Parathyroid adenoma (tissue), 2 donors: ENCODE measurements at regions not wholly inside any gene's neighbourhood (a gene's known extent, or its start where the extent isn't known, plus 50 kb on each side); places are given as distances from the start of the nearest gene placed in this dataset.
"Not testable (repeated sequence)": the region's sequence is repeated elsewhere in the genome, so short reads cannot be mapped to it uniquely, and the experiment has no call there.

Experiments
- H2AFZ ChIP-seq: fragments of 300-600 bp; sonication (generic); one replicate; pipeline ENCODE4 v1.7.0; 2017; ENCODE audit warnings: antibody characterized with exemption, mild to moderate bottlenecking
- H3K27ac ChIP-seq: fragments of 300-600 bp; sonication (generic); one replicate; pipeline ENCODE4 v1.7.0; 2017
- H3K27me3 ChIP-seq: fragments of 300-600 bp; sonication (generic); one replicate; pipeline ENCODE4 v1.7.0; 2017; ENCODE audit warnings: low read length; ENCODE audit not compliant: control insufficient read depth, insufficient read depth
- H3K36me3 ChIP-seq: fragments of 300-600 bp; sonication (generic); one replicate; pipeline ENCODE4 v1.7.0; 2017; ENCODE audit warnings: low read length; ENCODE audit not compliant: control insufficient read depth, insufficient read depth
- H3K4me1 ChIP-seq: fragments of 300-600 bp; sonication (generic); one replicate; pipeline ENCODE4 v1.7.0; 2017; ENCODE audit warnings: control low read depth
- H3K4me2 ChIP-seq: fragments of 300-600 bp; sonication (generic); one replicate; pipeline ENCODE4 v1.7.0; 2017; ENCODE audit warnings: low read length
- H3K4me3 ChIP-seq: fragments of 300-600 bp; sonication (generic); one replicate; pipeline ENCODE4 v1.7.0; 2017; ENCODE audit warnings: low read depth, low read length
- H3K79me2 ChIP-seq: fragments of 300-600 bp; sonication (generic); one replicate; pipeline ENCODE4 v1.7.0; 2017; ENCODE audit warnings: control low read depth
- H3K9ac ChIP-seq: fragments of 300-600 bp; sonication (generic); one replicate; pipeline ENCODE4 v1.7.0; 2017; ENCODE audit warnings: mild to moderate bottlenecking
- H3K9me3 ChIP-seq: fragments of 300-600 bp; sonication (generic); one replicate; pipeline ENCODE4 v1.7.0; 2017; ENCODE audit warnings: low read length; ENCODE audit not compliant: control insufficient read depth
- TF ChIP-seq, protein P1 (sequence below): fragments of 300-600 bp; sonication (generic); IDR thresholded peaks from one replicate; pipeline ENCODE4 v1.7.0; 2017; ENCODE audit warnings: antibody characterized with exemption, mild to moderate bottlenecking
- donor health status: primary hyperparathyroidism.

DNA sequence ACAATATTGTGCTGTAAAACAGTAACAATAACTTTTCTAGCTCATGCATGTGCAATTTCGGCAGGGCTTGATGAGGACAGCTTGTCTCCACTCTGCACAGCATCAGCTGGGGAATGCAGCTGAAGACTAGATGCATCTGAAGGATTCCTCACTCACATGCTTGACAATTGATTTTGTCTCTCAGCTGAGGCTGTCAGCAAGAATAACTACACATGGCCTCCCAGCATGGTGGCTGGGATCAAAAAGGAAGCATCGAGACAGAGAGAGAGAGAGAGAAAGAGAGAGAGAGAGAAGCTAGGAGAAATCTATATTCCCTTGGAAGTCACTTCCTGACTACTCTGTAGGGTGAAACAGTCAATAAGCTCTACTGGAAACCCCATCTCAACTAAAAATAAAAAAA is 487.1 kb downstream of the PLOD2 start:
- H3K9ac ChIP-seq, result no peak overlapping the region
- no peaks in the 10 kb centered on the region for H3K27me3 ChIP-seq
- TF ChIP-seq, protein P1, sequence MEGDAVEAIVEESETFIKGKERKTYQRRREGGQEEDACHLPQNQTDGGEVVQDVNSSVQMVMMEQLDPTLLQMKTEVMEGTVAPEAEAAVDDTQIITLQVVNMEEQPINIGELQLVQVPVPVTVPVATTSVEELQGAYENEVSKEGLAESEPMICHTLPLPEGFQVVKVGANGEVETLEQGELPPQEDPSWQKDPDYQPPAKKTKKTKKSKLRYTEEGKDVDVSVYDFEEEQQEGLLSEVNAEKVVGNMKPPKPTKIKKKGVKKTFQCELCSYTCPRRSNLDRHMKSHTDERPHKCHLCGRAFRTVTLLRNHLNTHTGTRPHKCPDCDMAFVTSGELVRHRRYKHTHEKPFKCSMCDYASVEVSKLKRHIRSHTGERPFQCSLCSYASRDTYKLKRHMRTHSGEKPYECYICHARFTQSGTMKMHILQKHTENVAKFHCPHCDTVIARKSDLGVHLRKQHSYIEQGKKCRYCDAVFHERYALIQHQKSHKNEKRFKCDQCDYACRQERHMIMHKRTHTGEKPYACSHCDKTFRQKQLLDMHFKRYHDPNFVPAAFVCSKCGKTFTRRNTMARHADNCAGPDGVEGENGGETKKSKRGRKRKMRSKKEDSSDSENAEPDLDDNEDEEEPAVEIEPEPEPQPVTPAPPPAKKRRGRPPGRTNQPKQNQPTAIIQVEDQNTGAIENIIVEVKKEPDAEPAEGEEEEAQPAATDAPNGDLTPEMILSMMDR, result no peak
- no peaks in the 10 kb centered on the region for H3K4me1 ChIP-seq
- no peak overlapping the region for H3K27ac ChIP-seq
- H3K79me2 ChIP-seq, result no peaks in the 10 kb centered on the region
- H3K4me3 ChIP-seq, result no peak overlapping the region
- no peaks in the 10 kb centered on the region for H3K36me3 ChIP-seq
- H2AFZ ChIP-seq, result no peak overlapping the region
- H3K9me3 ChIP-seq, result no peaks in the 10 kb centered on the region
- no peak overlapping the region for H3K4me2 ChIP-seq

DNA sequence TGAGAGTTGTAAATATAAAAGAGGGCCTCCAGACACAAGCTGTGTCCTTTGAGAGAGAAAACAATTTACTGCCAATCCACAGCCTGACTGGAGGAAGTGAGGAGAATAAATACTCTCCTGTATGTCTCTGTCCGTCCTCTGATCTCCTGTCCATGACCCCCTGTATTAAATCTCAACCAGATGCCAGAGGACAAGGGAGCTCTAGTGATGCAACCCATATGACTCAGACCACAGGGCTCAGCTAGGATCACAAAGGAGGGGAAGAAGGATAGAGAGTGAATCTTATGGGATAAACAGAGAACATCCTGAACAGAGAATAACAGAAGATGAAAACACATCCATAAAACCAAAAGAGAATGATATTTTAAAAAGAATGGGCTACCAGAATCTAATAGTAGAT is 482.6 kb downstream of the PLOD2 start:
- Histone ChIP-seq H3K4me1 (no peaks in the 10 kb centered on the region), H2AFZ (no peak overlapping the region), H3K36me3 (no peaks in the 10 kb centered on the region), H3K79me2 (no peaks in the 10 kb centered on the region), H3K27ac (no peak overlapping the region), H3K9me3 (no peaks in the 10 kb centered on the region), H3K4me3 (no peak overlapping the region), H3K27me3 (no peaks in the 10 kb centered on the region), H3K4me2 (no peak overlapping the region), H3K9ac (no peak overlapping the region)
- TF ChIP-seq, protein P1, result no peak

DNA sequence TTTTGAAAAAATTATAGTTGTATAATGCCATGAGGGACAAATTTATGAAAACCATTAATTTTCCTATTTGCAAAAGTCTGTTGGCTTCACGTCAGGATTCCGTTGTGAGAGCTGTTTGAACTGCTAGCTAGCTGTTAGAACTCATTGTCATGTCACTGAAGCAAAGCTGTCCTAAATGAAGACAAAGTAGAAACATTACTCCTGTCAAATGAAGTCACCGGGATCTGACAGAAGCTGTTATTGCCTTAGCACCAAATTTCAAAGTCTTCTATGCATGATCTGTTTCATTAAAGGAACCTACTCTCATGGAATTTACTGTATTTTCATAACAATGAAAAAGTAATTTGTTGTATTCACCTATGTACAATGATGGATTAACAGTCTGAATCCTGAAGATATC is 479.8 kb downstream of the PLOD2 start:
- Histone ChIP-seq H3K27ac (no peak overlapping the region), H3K9ac (no peak overlapping the region), H3K4me1 (no peaks in the 10 kb centered on the region), H3K36me3 (no peaks in the 10 kb centered on the region), H3K79me2 (no peaks in the 10 kb centered on the region), H3K4me2 (no peak overlapping the region), H3K4me3 (no peak overlapping the region), H3K9me3 (no peaks in the 10 kb centered on the region), H3K27me3 (no peaks in the 10 kb centered on the region), H2AFZ (no peak overlapping the region)
- TF ChIP-seq, protein P1, result no peak

DNA sequence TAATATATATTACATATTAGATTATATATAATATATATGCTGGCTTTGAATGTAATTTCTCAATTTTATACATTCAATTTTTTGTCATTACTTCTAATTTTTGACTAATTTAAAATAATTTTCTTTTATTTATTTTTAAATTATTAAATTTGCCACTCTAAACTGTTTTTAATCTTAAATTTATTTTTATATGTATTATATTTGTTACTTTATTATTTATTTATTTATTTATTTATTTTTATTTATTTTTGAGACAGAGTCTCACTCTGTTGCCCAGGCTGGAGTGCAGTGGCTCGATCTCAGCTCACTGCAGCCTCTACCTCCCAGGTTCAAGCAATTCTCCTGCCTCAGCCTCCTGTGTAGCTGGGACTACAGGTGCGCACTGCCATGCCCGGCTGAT is 473.0 kb downstream of the PLOD2 start:
- H3K79me2 ChIP-seq, H3K36me3 ChIP-seq, H3K4me1 ChIP-seq, H3K27me3 ChIP-seq, H3K4me2 ChIP-seq, H2AFZ ChIP-seq, H3K4me3 ChIP-seq, H3K27ac ChIP-seq, H3K9me3 ChIP-seq, H3K9ac ChIP-seq: not testable (repeated sequence)

DNA sequence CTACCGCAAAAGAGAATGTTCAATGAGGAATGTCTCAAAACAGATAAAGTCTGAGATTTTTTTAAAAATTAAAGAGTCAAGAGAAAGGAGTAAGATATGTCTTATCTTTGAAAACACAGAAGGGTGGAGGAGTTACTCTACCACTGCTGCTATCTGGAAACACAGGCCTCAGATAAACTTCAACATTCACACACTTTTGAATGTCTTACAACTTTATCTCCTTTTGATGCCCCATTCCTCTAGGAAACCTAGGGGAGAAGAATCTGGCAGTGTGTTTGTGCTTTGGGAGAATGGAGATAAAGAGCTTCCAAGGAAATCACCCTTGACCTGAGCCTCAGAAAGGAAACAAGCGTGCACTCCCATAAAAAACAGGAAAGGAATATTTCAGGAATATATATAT is 468.2 kb downstream of the PLOD2 start:
- TF ChIP-seq, protein P1, result no peak

More for the DNA sequence above, 468.2 kb downstream of the PLOD2 start:
- Histone ChIP-seq H3K4me2 (no peak overlapping the region), H3K27ac (no peak overlapping the region), H3K4me1 (no peaks in the 10 kb centered on the region), H3K27me3 (no peaks in the 10 kb centered on the region), H2AFZ (no peak overlapping the region), H3K79me2 (no peaks in the 10 kb centered on the region), H3K4me3 (no peak overlapping the region), H3K9me3 (no peaks in the 10 kb centered on the region), H3K36me3 (no peaks in the 10 kb centered on the region), H3K9ac (no peak overlapping the region)
